Activated T-cell treated with anti-CD3 and anti-CD28 coated beads, Interleukin-2, amount 50 U/mL, for 72 hours (primary cell): ENCODE measurements at regions not wholly inside any gene's neighbourhood (a gene's known extent, or its start where the extent isn't known, plus 50 kb on each side); places are given as distances from the start of the nearest gene placed in this dataset.

Source experiments
- ATAC-seq, 2 donors: fragments of 150-1000 bp; cut with Tn5 transposase; replicated peaks in 1 of 2; 2 replicates each; pipeline ENCODE4 v1.10.0; 2021; ENCODE audit warnings: moderate library complexity in 2 of 2, mild to moderate bottlenecking in 1 of 2
- DNase-seq, 2 donors: peaks; one replicate each; pipeline ENCODE4 v3.0.0; 2021 to 2022; ENCODE audit warnings: mixed read lengths in 1 of 2
- H3K27ac Mint-ChIP-seq: one replicate; pipeline ENCODE4 v1.8.0; 2022; ENCODE audit warnings: mild to moderate bottlenecking, moderate library complexity, mixed read lengths
- H3K27me3 Mint-ChIP-seq: one replicate; pipeline ENCODE4 v1.8.0; 2022; ENCODE audit warnings: low read depth, mixed read lengths
- H3K36me3 Mint-ChIP-seq, 2 donors: one replicate each; pipeline ENCODE4 v1.8.0; 2022; ENCODE audit warnings: mixed read lengths in 2 of 2, mild to moderate bottlenecking in 1 of 2; ENCODE audit not compliant: insufficient read depth in 2 of 2
- H3K4me1 Mint-ChIP-seq: one replicate; pipeline ENCODE4 v1.8.0; 2022; ENCODE audit warnings: low read depth, mixed read lengths
- H3K4me3 Mint-ChIP-seq, 2 donors: one replicate each; pipeline ENCODE4 v1.8.0; 2022; ENCODE audit warnings: mild to moderate bottlenecking in 2 of 2, mixed read lengths in 2 of 2, moderate library complexity in 2 of 2
- H3K9me3 Mint-ChIP-seq, 2 donors: one replicate each; pipeline ENCODE4 v1.8.0; 2022; ENCODE audit warnings: mixed read lengths in 2 of 2

DNA sequence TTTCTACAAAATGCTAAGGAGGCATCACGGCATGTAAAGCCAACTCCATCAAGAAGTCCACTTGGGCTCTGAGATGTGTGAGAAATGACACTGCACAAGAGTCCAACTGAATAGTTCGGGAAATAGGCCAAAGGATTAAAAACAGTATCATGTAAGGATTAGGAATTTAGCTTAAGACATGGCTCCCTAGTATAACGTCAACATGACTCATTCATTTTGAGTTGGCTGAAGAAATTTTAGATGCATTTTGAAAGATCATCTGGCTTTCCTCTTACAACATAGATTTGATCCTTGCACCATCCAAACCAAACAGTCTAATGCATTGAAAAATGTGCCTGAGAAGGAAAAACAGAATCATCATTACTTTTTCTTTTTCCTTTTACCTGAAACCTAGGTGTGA lies 109.3 kb upstream of the MME start:
- Mint-ChIP-seq H3K4me1 (no peaks in the 10 kb centered on the region), H3K27ac (no peak overlapping the region), H3K4me3 (no peak overlapping the region), H3K36me3 (no peaks in the 10 kb centered on the region), H3K9me3 (peaks cover 0 to under 1% of the 10 kb centered on the region in 2 donors), H3K27me3 (no peaks in the 10 kb centered on the region)
- ATAC-seq (no peak), DNase-seq (no peak)

DNA sequence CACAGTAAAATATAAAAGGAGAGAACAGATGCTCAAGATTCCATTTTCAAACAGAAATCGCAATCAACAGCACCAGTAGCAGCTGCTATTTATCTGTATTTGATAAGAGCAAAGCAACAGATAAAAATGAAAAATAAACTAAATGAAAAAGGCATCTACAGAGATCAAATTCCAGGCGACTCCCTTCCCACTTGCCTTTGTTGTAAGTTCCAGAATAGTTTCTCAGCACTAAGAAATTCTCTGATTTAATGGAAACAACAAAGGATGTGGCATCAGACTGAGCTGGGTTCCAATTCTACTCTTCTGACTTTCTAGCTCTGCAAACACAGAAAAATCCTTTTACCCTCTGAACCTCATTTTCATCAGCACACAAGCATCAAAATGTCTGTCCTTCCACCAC lies 110.8 kb upstream of the MME start:
- ATAC-seq (no peak), DNase-seq (no peak)
- Mint-ChIP-seq H3K27me3 (no peaks in the 10 kb centered on the region), H3K4me3 (no peak overlapping the region), H3K27ac (no peak overlapping the region), H3K9me3 (peaks cover 0 to 2% of the 10 kb centered on the region in 2 donors), H3K36me3 (no peaks in the 10 kb centered on the region), H3K4me1 (no peaks in the 10 kb centered on the region)

DNA sequence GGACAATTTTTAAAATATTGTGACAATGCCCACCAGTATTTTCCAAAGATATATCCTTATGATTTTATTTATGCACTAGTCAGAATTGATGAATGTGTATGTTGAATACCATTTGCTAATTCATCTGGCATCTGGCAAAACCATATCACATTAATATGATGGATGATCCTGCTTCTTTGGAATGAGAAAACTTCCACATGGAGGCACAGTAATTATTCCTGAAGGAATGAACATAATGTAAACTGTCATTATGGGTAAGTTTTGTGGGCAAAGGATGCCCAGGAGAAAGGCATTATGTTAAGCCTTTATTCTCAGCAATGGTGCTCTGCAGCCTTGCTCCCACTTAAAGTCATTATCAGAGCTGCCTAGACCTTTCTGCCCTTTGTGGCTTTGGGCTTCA lies 113.0 kb upstream of the MME start:
- no peak for ATAC-seq
- H3K9me3 Mint-ChIP-seq, result peaks cover 0 to 2% of the 10 kb centered on the region in 2 donors
- no peaks in the 10 kb centered on the region for H3K36me3 Mint-ChIP-seq
- no peak overlapping the region for H3K4me3 Mint-ChIP-seq
- H3K4me1 Mint-ChIP-seq, result no peaks in the 10 kb centered on the region
- DNase-seq, result no peak
- no peaks in the 10 kb centered on the region for H3K27me3 Mint-ChIP-seq
- no peak overlapping the region for H3K27ac Mint-ChIP-seq

GRCh38 chr3:154956815-154957214 lies 123.3 kb upstream of the MME start:
- peaks cover 2% of the 10 kb centered on the region in 2 donors for H3K9me3 Mint-ChIP-seq
- no peak overlapping the region for H3K4me3 Mint-ChIP-seq
- H3K4me1 Mint-ChIP-seq, result no peaks in the 10 kb centered on the region
- no peaks in the 10 kb centered on the region for H3K27me3 Mint-ChIP-seq
- no peaks in the 10 kb centered on the region for H3K36me3 Mint-ChIP-seq
- H3K27ac Mint-ChIP-seq, result no peak overlapping the region
- DNase-seq (no peak), ATAC-seq (no peak)

- Mint-ChIP-seq H3K36me3 (no peaks in the 10 kb centered on the region), H3K4me3 (no peak overlapping the region), H3K9me3 (peaks cover 4 to 5% of the 10 kb centered on the region in 2 donors), H3K27ac (no peak overlapping the region), H3K27me3 (no peaks in the 10 kb centered on the region), H3K4me1 (no peaks in the 10 kb centered on the region)
- ATAC-seq (no peak), DNase-seq (no peak)
Measured at GRCh38 chr3:154955907-154956533, 124.1 kb upstream of the MME start.

DNA sequence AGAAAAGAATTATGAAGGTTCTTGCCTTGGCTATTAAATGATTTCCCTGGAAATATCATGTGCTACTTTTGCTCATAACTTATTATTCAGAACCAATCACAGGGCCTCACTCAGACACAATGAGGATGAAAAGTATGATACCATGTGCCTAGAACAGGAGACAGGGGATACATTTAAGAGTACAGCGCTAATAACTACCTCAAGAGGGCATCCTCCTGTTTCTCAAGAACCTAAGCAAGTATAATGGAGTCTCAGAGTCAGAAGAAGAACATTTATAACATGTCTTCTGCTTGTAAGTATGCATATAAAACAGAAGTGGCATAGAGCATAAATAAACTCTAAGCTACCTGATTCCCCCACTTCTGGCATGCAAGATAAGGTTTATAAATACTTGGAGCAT lies 125.4 kb upstream of the MME start:
- no peak for DNase-seq
- H3K9me3 Mint-ChIP-seq, result peaks cover 4 to 6% of the 10 kb centered on the region in 2 donors
- peaks cover 0 to 1% of the 10 kb centered on the region in 2 donors for H3K36me3 Mint-ChIP-seq
- no peak for ATAC-seq
- H3K4me3 Mint-ChIP-seq, result no peak overlapping the region
- H3K27me3 Mint-ChIP-seq, result no peaks in the 10 kb centered on the region
- H3K27ac Mint-ChIP-seq, result no peak overlapping the region
- H3K4me1 Mint-ChIP-seq, result no peaks in the 10 kb centered on the region

GRCh38 chr3:154953538-154953937 lies 126.6 kb upstream of the MME start:
- peaks cover 6 to 7% of the 10 kb centered on the region in 2 donors for H3K9me3 Mint-ChIP-seq
- H3K4me3 Mint-ChIP-seq, result no peak overlapping the region
- no peak overlapping the region for H3K27ac Mint-ChIP-seq
- H3K27me3 Mint-ChIP-seq, result no peaks in the 10 kb centered on the region
- no peak for DNase-seq
- H3K36me3 Mint-ChIP-seq, result peaks cover 1 to 3% of the 10 kb centered on the region in 2 donors
- no peaks in the 10 kb centered on the region for H3K4me1 Mint-ChIP-seq
- no peak for ATAC-seq

DNA sequence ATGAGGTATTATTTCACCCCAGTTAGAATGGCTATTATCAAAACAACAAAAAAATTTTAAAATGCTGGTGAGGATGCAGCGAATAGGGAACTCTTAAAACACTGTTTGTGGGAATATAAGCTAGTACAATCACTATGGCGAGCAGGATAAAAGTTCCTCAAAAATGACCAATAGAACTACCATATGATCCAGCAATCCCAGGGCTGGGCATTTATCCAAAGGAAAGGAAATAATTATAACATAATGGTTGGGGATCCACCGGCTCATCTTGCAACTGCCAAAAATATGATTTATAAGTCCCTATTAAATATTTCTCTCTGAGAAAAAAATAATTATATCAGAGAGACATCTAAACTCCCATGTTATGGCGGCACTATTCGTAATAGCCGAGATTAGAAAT lies 127.6 kb upstream of the MME start:
- H3K9me3 Mint-ChIP-seq, result peaks cover 7 to 10% of the 10 kb centered on the region in 2 donors
- ATAC-seq (no peak), DNase-seq (no peak)
- no peak overlapping the region for H3K4me3 Mint-ChIP-seq
- H3K36me3 Mint-ChIP-seq, result peaks cover 1 to 3% of the 10 kb centered on the region in 2 donors
- H3K4me1 Mint-ChIP-seq, result no peaks in the 10 kb centered on the region
- no peak overlapping the region for H3K27ac Mint-ChIP-seq
- no peaks in the 10 kb centered on the region for H3K27me3 Mint-ChIP-seq

- H3K36me3 Mint-ChIP-seq, result peaks cover 0 to 3% of the 10 kb centered on the region in 2 donors
- DNase-seq (no peak), ATAC-seq (no peak)
- H3K27ac Mint-ChIP-seq, result no peak overlapping the region
- peaks cover 13 to 14% of the 10 kb centered on the region in 2 donors for H3K9me3 Mint-ChIP-seq
- H3K4me1 Mint-ChIP-seq, result no peaks in the 10 kb centered on the region
- no peak overlapping the region for H3K4me3 Mint-ChIP-seq
- no peaks in the 10 kb centered on the region for H3K27me3 Mint-ChIP-seq
Measured at GRCh38 chr3:154943981-154944380, 136.1 kb upstream of the MME start.

DNA sequence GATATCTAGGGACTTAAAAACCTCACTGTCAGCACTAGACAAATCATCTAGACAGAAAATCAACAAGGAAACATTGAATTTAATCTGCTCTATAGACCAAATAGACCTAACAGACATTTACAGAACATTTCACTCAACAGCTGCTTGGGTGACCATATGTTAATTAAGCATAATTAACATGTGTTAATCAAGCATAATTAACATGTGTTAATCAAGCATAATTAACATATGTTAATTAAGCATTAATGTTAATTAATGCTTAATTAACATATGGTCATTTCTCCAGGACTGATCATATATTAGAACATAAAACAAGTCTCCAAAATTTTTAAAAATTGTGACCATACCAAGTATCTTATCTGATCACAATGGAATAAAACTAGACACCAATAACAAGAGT lies 137.3 kb upstream of the MME start:
- DNase-seq, result no peak
- Mint-ChIP-seq H3K36me3 (peaks cover 0 to 3% of the 10 kb centered on the region in 2 donors), H3K4me3 (no peak overlapping the region), H3K4me1 (no peaks in the 10 kb centered on the region), H3K27ac (no peak overlapping the region), H3K27me3 (no peaks in the 10 kb centered on the region), H3K9me3 (peaks cover 11 to 13% of the 10 kb centered on the region in 2 donors)
- ATAC-seq, result no peak

- DNase-seq (no peak), ATAC-seq (no peak)
- H3K9me3 Mint-ChIP-seq, result peaks cover 1 to 7% of the 10 kb centered on the region in 2 donors
- H3K4me3 Mint-ChIP-seq, result no peak overlapping the region
- no peak overlapping the region for H3K27ac Mint-ChIP-seq
- H3K4me1 Mint-ChIP-seq, result no peaks in the 10 kb centered on the region
- H3K36me3 Mint-ChIP-seq, result peaks cover 0 to under 1% of the 10 kb centered on the region in 2 donors
- no peaks in the 10 kb centered on the region for H3K27me3 Mint-ChIP-seq
Measured at GRCh38 chr3:154936196-154936595, 143.9 kb upstream of the MME start.

DNA sequence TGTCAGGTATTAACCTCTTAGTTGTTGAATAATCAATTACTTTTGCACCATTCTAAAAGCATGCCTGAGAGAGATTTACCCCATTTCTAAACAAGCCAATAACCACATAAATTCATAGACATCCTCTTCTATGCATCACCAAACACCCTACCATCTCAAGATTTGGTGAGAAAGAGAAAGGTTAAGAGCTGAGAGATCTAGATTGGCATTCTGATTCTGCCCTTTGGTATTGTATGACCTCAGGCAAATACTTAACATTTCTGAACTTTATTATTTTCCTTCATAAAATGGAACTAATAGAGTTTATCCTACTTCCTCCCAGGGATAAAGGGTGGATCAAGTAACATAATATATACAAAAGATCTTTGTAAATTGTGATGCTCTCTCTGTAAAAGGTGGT lies 146.5 kb upstream of the MME start:
- Mint-ChIP-seq H3K27me3 (no peaks in the 10 kb centered on the region), H3K4me3 (no peak overlapping the region), H3K9me3 (no peaks in the 10 kb centered on the region), H3K4me1 (no peaks in the 10 kb centered on the region), H3K27ac (no peak overlapping the region), H3K36me3 (no peaks in the 10 kb centered on the region)
- no peak for DNase-seq
- ATAC-seq, result no peak

DNA sequence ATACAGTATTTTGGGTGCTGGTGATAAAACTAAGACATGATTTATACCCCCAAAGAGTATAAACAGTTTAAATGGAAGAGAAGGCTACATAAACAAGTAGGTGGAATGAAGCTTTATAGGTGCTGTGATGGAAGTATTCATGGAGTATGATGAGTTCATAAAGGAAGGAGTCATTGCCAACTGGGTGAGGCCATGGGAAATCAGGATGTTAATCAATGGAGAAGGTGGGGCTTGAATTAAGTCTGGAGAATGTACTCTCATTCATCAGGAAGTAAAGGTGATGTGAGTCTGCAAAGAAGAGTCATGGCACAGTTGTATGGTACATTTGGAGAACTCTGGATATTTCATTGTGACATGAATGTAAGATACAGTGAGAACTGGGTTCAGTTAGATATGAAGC lies 147.5 kb upstream of the MME start:
- no peaks in the 10 kb centered on the region for H3K4me1 Mint-ChIP-seq
- no peaks in the 10 kb centered on the region for H3K36me3 Mint-ChIP-seq
- no peak overlapping the region for H3K4me3 Mint-ChIP-seq
- no peak for ATAC-seq
- DNase-seq, result no peak
- H3K27ac Mint-ChIP-seq, result no peak overlapping the region
- no peaks in the 10 kb centered on the region for H3K9me3 Mint-ChIP-seq
- no peaks in the 10 kb centered on the region for H3K27me3 Mint-ChIP-seq

- H3K4me3 Mint-ChIP-seq, result no peak overlapping the region
- DNase-seq (no peak), ATAC-seq (no peak)
- no peaks in the 10 kb centered on the region for H3K27me3 Mint-ChIP-seq
- H3K27ac Mint-ChIP-seq, result no peak overlapping the region
- H3K4me1 Mint-ChIP-seq, result no peaks in the 10 kb centered on the region
- no peaks in the 10 kb centered on the region for H3K36me3 Mint-ChIP-seq
- H3K9me3 Mint-ChIP-seq, result no peaks in the 10 kb centered on the region
Measured at GRCh38 chr3:154931484-154931883, 148.6 kb upstream of the MME start.
